T-helper 9 cell (primary cell): ENCODE measurements at regions not wholly inside any gene's neighbourhood (a gene's known extent, or its start where the extent isn't known, plus 50 kb on each side); places are given as distances from the start of the nearest gene placed in this dataset.
"Not testable (repeated sequence)": the region's sequence is repeated elsewhere in the genome, so short reads cannot be mapped to it uniquely, and the experiment has no call there.

Source experiments
- DNase-seq: peaks from one replicate; pipeline ENCODE4 v3.0.0-alpha.2; 2020

GRCh38 chr14:101616202-101616601 lies 54.9 kb downstream of the DIO3 start:
- DNase-seq: no peak

- no peak for DNase-seq
Measured at GRCh38 chr14:101619484-101619883, 58.2 kb downstream of the DIO3 start.

GRCh38 chr14:101620031-101620788 lies 58.9 kb downstream of the DIO3 start:
- DNase-seq: no peak

DNA sequence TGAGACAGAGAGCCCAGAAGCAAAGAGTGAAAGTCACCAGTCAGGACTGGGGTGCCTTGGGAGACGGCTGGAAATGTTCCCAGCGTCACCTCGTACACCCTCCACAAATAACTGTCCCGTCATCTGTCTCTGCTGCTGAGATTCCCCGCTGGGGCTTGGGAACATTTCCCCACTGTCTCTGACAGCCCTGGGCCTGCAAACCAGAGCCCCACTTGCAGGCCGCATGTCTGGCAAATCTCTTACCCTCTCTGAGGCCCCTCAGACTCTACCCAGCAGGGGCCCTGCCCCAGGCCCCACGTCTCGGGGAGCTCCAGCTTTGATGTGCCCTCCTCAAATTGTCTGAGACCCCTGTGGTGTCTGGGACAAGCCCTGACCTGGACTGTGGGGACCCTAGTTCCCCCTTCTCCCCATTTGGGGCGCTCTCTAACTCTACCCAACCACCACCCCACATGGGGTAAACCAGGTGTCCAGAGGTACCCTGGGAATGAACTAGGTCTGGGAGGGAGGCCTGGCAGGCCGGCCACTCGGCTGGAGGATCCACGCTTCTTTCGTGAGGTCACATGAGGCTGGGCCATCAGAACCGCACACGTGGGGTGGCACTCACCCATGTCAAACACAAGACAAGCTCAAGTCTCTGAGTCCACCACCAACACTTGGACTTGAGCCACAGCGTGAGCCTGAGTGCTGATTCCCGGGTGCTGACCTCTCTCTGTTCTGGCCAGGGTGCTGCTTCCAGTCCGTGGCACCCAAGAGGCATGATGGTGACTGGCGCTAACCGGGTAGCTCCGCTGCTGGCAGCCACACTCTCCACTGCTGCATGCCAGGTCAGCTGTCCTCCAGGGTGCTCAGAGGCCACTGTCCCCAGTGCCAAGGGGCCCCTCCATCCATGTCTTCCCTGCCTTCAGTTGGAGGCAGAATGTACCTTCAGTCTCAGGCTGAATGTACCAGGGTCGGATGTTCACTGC lies 59.8 kb downstream of the DIO3 start:
- no peak for DNase-seq

DNA sequence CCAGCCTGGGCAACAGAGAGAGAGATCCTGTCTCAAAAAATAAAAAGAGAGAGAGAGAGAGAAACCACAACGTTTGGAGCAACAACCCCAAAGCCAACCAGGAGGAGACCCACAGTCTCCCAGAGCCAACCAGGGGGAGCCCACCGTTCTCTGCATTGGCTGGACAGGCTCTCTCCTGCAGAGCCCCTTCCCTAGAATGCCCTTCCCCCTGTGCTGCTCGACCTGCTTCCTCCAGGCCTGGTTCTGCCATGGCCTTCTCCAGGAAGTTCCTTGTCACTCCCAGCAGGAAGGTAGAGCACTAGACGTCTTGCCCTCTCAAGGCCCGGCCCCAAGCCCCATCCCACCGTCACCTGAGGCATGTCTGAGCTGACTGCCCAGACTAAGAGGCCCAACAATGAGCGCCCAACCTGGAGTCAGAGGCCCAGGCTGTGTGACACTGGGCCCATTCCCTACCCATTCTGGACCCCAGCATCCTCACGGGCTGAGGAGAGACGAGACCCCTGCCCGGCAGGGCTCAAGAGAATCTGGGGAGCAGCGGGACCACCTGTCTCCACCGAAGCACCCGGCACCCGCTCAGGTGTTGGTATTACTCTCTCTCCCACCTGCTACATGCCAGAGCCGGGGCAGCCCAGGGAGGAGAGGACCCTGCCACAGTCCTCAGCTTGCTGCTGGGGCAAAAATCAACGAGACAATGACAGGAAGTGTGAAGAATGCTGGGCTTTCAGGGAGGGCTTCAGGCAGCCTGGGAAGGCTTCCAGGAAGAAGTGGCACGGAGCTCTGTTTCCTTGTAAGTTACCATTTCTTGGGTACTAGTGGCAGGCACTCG lies 61.2 kb downstream of the DIO3 start:
- DNase-seq: no peak

GRCh38 chr14:101623077-101623372 lies 61.7 kb downstream of the DIO3 start:
- DNase-seq: no peak

DNA sequence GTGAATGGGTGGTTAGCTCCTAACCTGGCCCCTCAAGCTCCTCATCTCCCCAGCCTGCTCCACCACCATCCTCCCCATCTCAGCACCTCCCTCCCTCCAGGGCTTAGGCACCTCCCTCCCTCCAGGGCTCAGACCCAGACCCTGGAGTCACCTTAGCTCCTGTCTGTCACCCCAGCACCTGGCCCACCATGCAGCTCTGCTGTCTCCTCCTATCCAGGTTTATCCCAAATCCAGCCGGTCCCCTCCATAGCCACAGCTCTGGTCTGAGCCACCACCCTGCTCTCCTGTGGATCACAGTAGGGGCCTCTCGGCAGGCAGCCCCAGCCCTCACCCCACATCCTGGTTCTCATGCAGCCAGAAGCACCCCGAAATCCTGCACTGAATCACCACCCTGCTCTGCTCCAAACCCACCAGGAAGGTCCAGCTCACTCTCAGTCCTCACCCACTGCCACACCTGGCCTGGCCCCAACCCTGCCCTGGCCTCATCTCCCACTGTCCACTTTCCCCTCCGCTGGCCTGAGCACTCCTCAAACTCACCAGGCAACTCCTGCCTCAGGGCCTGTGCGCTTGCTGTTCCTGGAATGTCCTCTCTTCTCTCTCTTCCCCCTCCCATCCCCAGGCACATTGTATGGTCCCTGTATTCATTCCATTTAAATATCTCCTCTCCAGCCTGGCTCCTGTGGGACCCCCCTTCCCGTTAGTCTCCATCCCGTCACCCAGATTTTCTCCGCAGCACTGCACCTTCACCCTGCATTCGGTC lies 62.6 kb downstream of the DIO3 start:
- DNase-seq: no peak

GRCh38 chr14:101624536-101624935 lies 63.2 kb downstream of the DIO3 start:
- no peak for DNase-seq

GRCh38 chr14:101625336-101626097 lies 64.2 kb downstream of the DIO3 start:
- DNase-seq: no peak

DNA sequence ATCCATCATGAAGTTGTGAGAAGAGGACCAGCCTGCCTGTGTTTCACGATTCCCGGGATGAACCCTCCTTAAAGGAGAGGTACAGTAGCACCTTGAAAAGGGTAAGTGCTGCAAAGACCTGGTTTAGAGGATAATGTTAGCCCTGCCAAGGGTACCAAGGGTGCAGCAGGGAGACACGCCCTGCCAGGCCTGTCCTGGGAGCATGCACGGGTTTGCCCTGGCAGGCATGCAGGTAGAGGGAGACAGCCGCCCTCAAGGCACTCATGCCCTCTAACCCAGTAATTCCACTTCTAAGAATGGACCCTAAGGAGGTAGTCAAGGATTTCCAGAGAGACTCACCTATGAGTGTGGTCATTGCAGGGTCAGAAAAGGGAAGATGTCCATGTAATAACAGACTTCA lies 65.0 kb downstream of the DIO3 start:
- no peak for DNase-seq

DNA sequence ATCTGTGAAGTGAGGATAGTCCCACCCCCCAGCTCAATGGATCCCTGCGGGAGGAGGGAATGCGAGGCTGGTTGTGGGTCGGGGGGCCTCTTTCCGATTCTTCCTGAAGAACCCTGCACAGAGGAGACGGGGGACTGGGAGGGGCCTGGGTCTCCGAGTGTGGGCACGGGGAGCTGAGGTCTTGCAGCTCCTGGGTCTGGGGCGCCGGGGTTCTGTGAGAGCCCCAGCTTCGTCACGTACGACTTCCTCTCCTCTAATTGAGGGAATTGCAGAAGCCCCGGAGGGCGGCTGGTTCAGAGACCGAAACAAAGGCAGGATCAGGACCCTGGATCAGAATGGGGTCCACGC lies 66.6 kb downstream of the DIO3 start:
- no peak for DNase-seq

DNA sequence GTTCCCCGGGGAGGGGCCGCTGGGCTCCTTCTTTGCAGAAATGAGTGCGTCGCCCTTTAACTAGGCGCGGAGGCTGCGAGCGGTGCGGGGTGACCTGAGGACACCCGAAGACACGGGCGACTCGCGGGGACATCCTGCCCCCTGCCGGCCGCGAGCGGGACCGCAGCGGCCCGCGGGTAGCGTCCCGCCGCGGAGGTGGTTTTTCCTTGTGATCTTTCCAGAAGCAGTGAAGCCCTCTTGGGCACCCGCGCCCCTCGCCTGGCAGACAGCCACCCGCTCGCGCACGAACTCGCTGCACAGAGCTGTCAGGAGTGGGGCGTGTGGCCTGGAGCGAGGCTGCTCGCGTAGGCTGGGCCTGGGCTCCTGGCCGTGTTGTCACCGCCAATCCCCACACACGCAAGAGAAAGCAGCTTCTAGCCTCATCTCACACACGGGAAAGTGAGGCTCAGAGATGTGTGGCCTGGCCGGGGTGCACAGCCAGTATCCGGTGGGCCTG lies 67.2 kb downstream of the DIO3 start:
- DNase-seq: peak; percentile 65

DNA sequence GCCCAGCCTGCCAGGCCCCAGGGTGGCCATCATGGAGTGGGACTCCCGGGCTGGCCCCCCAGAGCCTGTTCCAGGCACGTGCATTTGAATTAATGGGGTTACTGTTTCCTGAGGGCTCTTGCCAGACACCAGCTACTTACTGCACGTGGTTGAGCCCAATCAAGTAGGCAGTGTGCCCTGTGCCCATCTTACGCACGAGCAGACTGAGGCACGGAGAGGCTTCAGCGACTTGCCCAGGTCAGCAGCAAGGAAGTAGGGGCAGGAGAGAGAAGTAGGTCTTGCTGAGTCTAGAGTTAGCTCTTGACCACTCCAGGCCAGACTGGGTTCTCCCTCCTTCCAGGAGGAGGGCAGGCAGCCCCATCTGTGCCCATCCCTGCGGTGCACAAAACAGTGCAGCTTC lies 67.7 kb downstream of the DIO3 start:
- no peak for DNase-seq

- DNase-seq: no peak
Measured at GRCh38 chr14:101630056-101630965, 69.0 kb downstream of the DIO3 start.

GRCh38 chr14:101631199-101631598 lies 69.9 kb downstream of the DIO3 start:
- DNase-seq: no peak

GRCh38 chr14:101631970-101632369 lies 70.7 kb downstream of the DIO3 start:
- DNase-seq: not testable (repeated sequence)

- DNase-seq: no peak
Measured at GRCh38 chr14:101632520-101632919, 71.2 kb downstream of the DIO3 start.

GRCh38 chr14:101633276-101633675 lies 72.0 kb downstream of the DIO3 start:
- no peak for DNase-seq

DNA sequence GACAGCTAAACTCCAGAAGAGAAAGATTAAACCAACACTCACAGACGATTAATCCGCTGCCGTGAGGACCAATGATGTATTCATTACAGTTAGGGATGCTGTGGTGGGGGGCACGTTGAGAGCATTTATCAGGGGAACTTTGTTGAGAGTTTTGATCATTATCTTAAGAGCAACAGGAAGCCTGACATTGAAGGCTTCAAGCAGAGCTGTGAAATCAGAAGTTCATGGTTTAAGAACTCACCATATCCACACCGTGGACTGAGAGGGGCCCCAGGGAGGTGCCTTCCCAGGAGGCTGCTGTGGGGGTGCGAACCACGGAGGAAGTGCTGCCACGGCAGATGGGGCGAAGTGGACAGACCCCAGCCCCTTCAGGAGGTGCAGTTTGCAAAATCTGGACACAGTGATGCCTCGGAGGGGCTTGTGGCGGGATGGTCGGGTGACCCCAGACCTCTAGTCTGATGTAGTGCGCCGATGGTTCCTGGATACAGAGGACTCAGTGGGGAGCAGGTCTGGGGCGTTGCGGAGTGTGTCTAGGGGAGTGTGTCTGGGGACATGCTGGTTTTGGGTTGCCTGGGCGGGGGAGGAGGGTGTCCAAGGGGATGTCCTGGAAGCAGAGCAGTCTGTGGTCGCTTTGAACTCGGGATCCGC lies 73.0 kb downstream of the DIO3 start:
- DNase-seq: no peak
